Fibroblast of mammary gland (primary cell): ENCODE measurements at regions not wholly inside any gene's neighbourhood (a gene's known extent, or its start where the extent isn't known, plus 50 kb on each side); places are given as distances from the start of the nearest gene placed in this dataset.
A peak's percentile ranks its signal among the peaks of the same experiment; 100 is the strongest.

Experiments
- DNase-seq: peaks from one replicate; pipeline ENCODE4 v3.0.0-alpha.2; 2010; ENCODE audit warnings: low read depth
- H3K4me3 ChIP-seq: 2 replicates; pipeline ENCODE4 v1.5.1; 2011; ENCODE audit warnings: low read depth, mild to moderate bottlenecking, low read length, moderate library complexity; ENCODE audit not compliant: control insufficient read depth
- CTCF ChIP-seq: conservative IDR thresholded peaks from 2 replicates; pipeline ENCODE4 v1.5.1; 2011; ENCODE audit warnings: low read depth, low read length, inconsistent platforms; ENCODE audit not compliant: control insufficient read depth, insufficient read depth

- H3K4me3 ChIP-seq = no peak overlapping the region
- TF ChIP-seq CTCF = no peak
- no peak for DNase-seq
Measured at GRCh38 chr2:160984426-160985077, 175.7 kb upstream of the TANK start.

- no peak overlapping the region for H3K4me3 ChIP-seq
- no peak for DNase-seq
- no peak for TF ChIP-seq CTCF
Measured at GRCh38 chr2:160989778-160990177, 170.4 kb upstream of the TANK start.

GRCh38 chr2:160993654-160994061 is 166.6 kb upstream of the TANK start:
- DNase-seq = no peak
- TF ChIP-seq CTCF = no peak
- no peak overlapping the region for H3K4me3 ChIP-seq

GRCh38 chr2:160994141-160995002 is 165.9 kb upstream of the TANK start:
- no peak overlapping the region for H3K4me3 ChIP-seq
- peak; percentile 97 for DNase-seq
- TF ChIP-seq CTCF = peak; percentile 79

- H3K4me3 ChIP-seq = no peak overlapping the region
- DNase-seq = no peak
Measured at GRCh38 chr2:160996584-160996983, 163.6 kb upstream of the TANK start.

GRCh38 chr2:161004379-161004778 is 155.8 kb upstream of the TANK start:
- DNase-seq = peak; percentile 44
- TF ChIP-seq CTCF = peak; percentile 64
- no peak overlapping the region for H3K4me3 ChIP-seq

More at GRCh38 chr2:160996584-160996983, 163.6 kb upstream of the TANK start:
- no peak for TF ChIP-seq CTCF

- H3K4me3 ChIP-seq = no peak overlapping the region
- no peak for TF ChIP-seq CTCF
- DNase-seq = peak; percentile 31
Measured at GRCh38 chr2:161005170-161005569, 155.1 kb upstream of the TANK start.
